Adrenal gland (tissue), 9 donors: ENCODE measurements at regions not wholly inside any gene's neighbourhood (a gene's known extent, or its start where the extent isn't known, plus 50 kb on each side); places are given as distances from the start of the nearest gene placed in this dataset.
"Not testable (repeated sequence)": the region's sequence is repeated elsewhere in the genome, so short reads cannot be mapped to it uniquely, and the experiment has no call there.

Source experiments
- DNase-seq, 7 donors: peaks; one replicate each; pipeline ENCODE4 v3.0.0-alpha.2; 2019 to 2020
- H3K27ac ChIP-seq, 5 donors: fragments of 200-600 bp; sonication (generic) in 4 of 5; 1 replicate in 3 of 5; 2 replicates in 2 of 5; pipeline versions ENCODE4 v1.5.1 to v1.8.0; 2016 to 2020; ENCODE audit warnings: mild to moderate bottlenecking in 1 of 5
- H3K27me3 ChIP-seq: fragments of 200-600 bp; 2 replicates; pipeline ENCODE4 v1.8.0; 2021
- H3K36me3 ChIP-seq, 2 donors: fragments of 200-600 bp; replicated peaks in 1 of 2; 1 replicate in 1 of 2; 2 replicates in 1 of 2; pipeline versions ENCODE4 v1.5.1 to v1.8.0; 2018 to 2022
- H3K4me1 ChIP-seq, 2 donors: fragments of 200-600 bp; replicated peaks in 1 of 2; 1 replicate in 1 of 2; 2 replicates in 1 of 2; pipeline versions ENCODE4 v1.5.1 to v1.8.0; 2018 to 2021
- H3K4me3 ChIP-seq, 4 donors: fragments of 200-600 bp; sonication (generic) in 3 of 4; one replicate each; pipeline ENCODE4 v1.5.1; 2016 to 2018
- H3K9me3 ChIP-seq, 3 donors: fragments of 200-600 bp; sonication (generic) in 1 of 3; replicated peaks in 1 of 3; 1 replicate in 2 of 3; 2 replicates in 1 of 3; pipeline versions ENCODE4 v1.5.1 to v1.8.0; 2016 to 2021
- CTCF ChIP-seq, 6 experiments: fragments of 450-650 bp in 4 of 6; fragments of 200-600 bp in 2 of 6; sonication (generic) in 1 of 6; IDR thresholded peaks; 1 replicate in 5 of 6; 2 replicates in 1 of 6; pipeline versions ENCODE4 v1.5.1 to v1.8.0; 2016 to 2021; ENCODE audit warnings: antibody characterized with exemption in 6 of 6, mild to moderate bottlenecking in 2 of 6, moderate library complexity in 1 of 6
- POLR2A ChIP-seq, 2 donors: fragments of 450-650 bp; IDR thresholded peaks; one replicate each; pipeline ENCODE4 v1.6.1; 2017; ENCODE audit warnings: antibody characterized with exemption in 2 of 2, mild to moderate bottlenecking in 2 of 2, moderate library complexity in 1 of 2
- WGBS, 4 donors: extraction: QIAGEN DNeasy Blood & Tissue Kit in 2 of 4; methylation state at CpG; one replicate each; pipeline versions ENCODE4 v1.1.5 to v1.1.7; 2013 to 2017; 5-methylcytosine and 5-hydroxymethylcytosine counted together
- intact Hi-C, 2 donors: fragments of 100-400 bp; cut with DNase I; formaldehyde crosslinking; loops; one replicate each; pipeline versions ENCODE4 v1.14.1 to v1.15.0; 2022 to 2023
- donor health status: healthy with polysubstance abuse.
- donor health status: Bipolar disorder and iron deficiency.
- donor health status: DM: yes; HTN: yes; CAD: no.
- donor health status: DM: no; HTN: no; CAD: no.
- donor health status: DM: no; HTN: no; CAD: no.

GRCh38 chr16:29177888-29178726 is 193.3 kb downstream of the LAT start:
- H3K9me3 ChIP-seq, H3K4me3 ChIP-seq, intact Hi-C loops, H3K27me3 ChIP-seq, H3K36me3 ChIP-seq: not testable (repeated sequence)
- peaks cover 18 to 24% of the 10 kb centered on the region in 2 donors for H3K4me1 ChIP-seq
- 24 to 28% (median 24%) methylated on average over 5 to 24 of the region's 24 CpGs for WGBS, 4 donors
- H3K27ac ChIP-seq: peak overlapping the region; percentile 39 to 97 (median 88)
- TF ChIP-seq CTCF (IDR thresholded peaks at IDR 0.05) (peak in 1 of 6 experiments; percentile 23), POLR2A (IDR thresholded peaks at IDR 0.05) (peak in 1 of 2 donors; percentile 17)
- peak; percentile 86 to 97 (median 94) for DNase-seq

- intact Hi-C loops, H3K27me3 ChIP-seq, H3K4me3 ChIP-seq, H3K36me3 ChIP-seq, H3K9me3 ChIP-seq: not testable (repeated sequence)
- Histone ChIP-seq H3K4me1 (peaks cover 18 to 24% of the 10 kb centered on the region in 2 donors), H3K27ac (peak overlapping the region; percentile 53 to 97 (median 88))
- peak; percentile 60 to 93 (median 73) for DNase-seq
- 31 to 53% (median 40%) methylated on average over 6 to 30 of the region's 30 CpGs for WGBS, 4 donors
- peak in 1 of 2 donors; percentile 25 for TF ChIP-seq POLR2A (IDR thresholded peaks at IDR 0.05)
- peak in 2 of 6 experiments; percentile 9 to 14 for TF ChIP-seq CTCF (IDR thresholded peaks at IDR 0.05)
Observed at GRCh38 chr16:29177203-29177887, 192.5 kb downstream of the LAT start.

- H3K4me1 ChIP-seq: peaks cover 18 to 24% of the 10 kb centered on the region in 2 donors
- H3K27ac ChIP-seq: peak overlapping the region in 2 of 5 donors; percentile 93 to 97
- H3K4me3 ChIP-seq, H3K36me3 ChIP-seq, H3K9me3 ChIP-seq, intact Hi-C loops, H3K27me3 ChIP-seq: not testable (repeated sequence)
- peak in 1 of 7 donors; percentile 11 for DNase-seq
- WGBS, 4 donors: 95 to 100% (median 96%) methylated on average over 1 to 7 of the region's 7 CpGs; no CpG with 5 or more reads in 1 of the 4 donors
Observed at GRCh38 chr16:29176822-29177202, 192.0 kb downstream of the LAT start.

GRCh38 chr16:29176154-29176470 is 191.3 kb downstream of the LAT start:
- intact Hi-C loops, H3K4me3 ChIP-seq, H3K9me3 ChIP-seq, H3K27me3 ChIP-seq, H3K36me3 ChIP-seq: not testable (repeated sequence)
- Histone ChIP-seq H3K27ac (peak overlapping the region in 2 of 5 donors; percentile 36 to 97), H3K4me1 (peaks cover 18 to 24% of the 10 kb centered on the region in 2 donors)
- peak in 1 of 7 donors; percentile 21 for DNase-seq
- 38 to 58% (median 48%) methylated on average over 3 to 7 of the region's 7 CpGs for WGBS, 4 donors

GRCh38 chr16:29175411-29176153 is 190.7 kb downstream of the LAT start:
- peak in 2 of 7 donors; percentile 12 to 79 for DNase-seq
- H3K27me3 ChIP-seq, intact Hi-C loops, H3K4me3 ChIP-seq, H3K36me3 ChIP-seq, H3K9me3 ChIP-seq: not testable (repeated sequence)
- Histone ChIP-seq H3K27ac (peak overlapping the region in 2 of 5 donors; percentile 36 to 97), H3K4me1 (peaks cover 18 to 24% of the 10 kb centered on the region in 2 donors)
- WGBS, 4 donors: 82 to 93% (median 86%) methylated on average over 11 to 19 of the region's 19 CpGs

GRCh38 chr16:29173371-29174305 is 188.8 kb downstream of the LAT start:
- intact Hi-C loops, H3K4me3 ChIP-seq, H3K27me3 ChIP-seq, H3K9me3 ChIP-seq, H3K36me3 ChIP-seq: not testable (repeated sequence)
- peaks cover 10 to 13% of the 10 kb centered on the region in 2 donors for H3K4me1 ChIP-seq
- WGBS, 4 donors: 75 to 90% (median 84%) methylated on average over 16 of the region's 16 CpGs
- H3K27ac ChIP-seq: peak overlapping the region in 1 of 5 donors; percentile 58
- peak in 1 of 7 donors; percentile 20 for DNase-seq

- H3K27me3 ChIP-seq, H3K36me3 ChIP-seq, DNase-seq, H3K9me3 ChIP-seq, H3K4me1 ChIP-seq, intact Hi-C loops, H3K4me3 ChIP-seq: not testable (repeated sequence)
- peak overlapping the region in 1 of 5 donors; percentile 58 for H3K27ac ChIP-seq
- 66 to 89% (median 74%) methylated on average over 7 of the region's 7 CpGs for WGBS, 4 donors
Observed at GRCh38 chr16:29172098-29172724, 187.4 kb downstream of the LAT start.
